OCI-LY7 (cell line): ENCODE measurements at regions not wholly inside any gene's neighbourhood (a gene's known extent, or its start where the extent isn't known, plus 50 kb on each side); places are given as distances from the start of the nearest gene placed in this dataset.

Source experiments
- BruUV-seq: library from RNA; stranded (reverse); fragments of 400-500 nt; replicated peaks from 2 replicates; lab custom pipeline; 2021; lab: Mats Ljungman, UMichigan
- CTCF ChIA-PET: fragments of 300-600 bp; sonication (Branson Sonifier 250); formaldehyde crosslinking; loops from one replicate; lab custom pipeline; 2022; ENCODE audit warnings: antibody characterized with exemption; ENCODE audit not compliant: unreplicated experiment; lab: Charles Lee
- POLR2A ChIA-PET: fragments of 300-600 bp; sonication (Branson Sonifier 250); formaldehyde crosslinking; loops from one replicate; lab custom pipeline; 2022; ENCODE audit warnings: antibody characterized with exemption; lab: Charles Lee
- DNase-seq: peaks from one replicate; pipeline ENCODE4 v3.0.0-alpha.2; 2015; ENCODE audit warnings: low spot score
- H2AFZ ChIP-seq: fragments of 200-600 bp; sonication (generic), shearing (Covaris generic); 2 replicates; pipeline ENCODE4 v1.6.1; 2014; ENCODE audit warnings: mild to moderate bottlenecking, antibody characterized with exemption, low read length, moderate library complexity
- H3K27ac ChIP-seq: fragments of 200-600 bp; sonication (generic); 2 replicates; pipeline ENCODE4 v1.5.1; 2014; ENCODE audit warnings: mixed run types, low read depth, mild to moderate bottlenecking, moderate library complexity, low read length, inconsistent platforms; ENCODE audit not compliant: poor library complexity, severe bottlenecking
- H3K36me3 ChIP-seq: fragments of 200-600 bp; sonication (generic); 2 replicates; pipeline ENCODE4 v1.6.1; 2014; ENCODE audit warnings: mild to moderate bottlenecking, antibody characterized with exemption, low read length, moderate library complexity, mixed read lengths; ENCODE audit not compliant: insufficient read depth
- H3K4me1 ChIP-seq: fragments of 200-600 bp; sonication (generic); 2 replicates; pipeline ENCODE4 v1.5.1; 2014; ENCODE audit warnings: mild to moderate bottlenecking, low read length; ENCODE audit not compliant: insufficient read depth, poor library complexity, severe bottlenecking
- H3K4me2 ChIP-seq: fragments of 200-600 bp; sonication (generic); 2 replicates; pipeline ENCODE4 v1.6.1; 2014; ENCODE audit warnings: mild to moderate bottlenecking, low read length
- H3K4me3 ChIP-seq: fragments of 200-600 bp; sonication (generic); 2 replicates; pipeline ENCODE4 v1.5.1; 2014; ENCODE audit warnings: mild to moderate bottlenecking, low read depth, low read length; ENCODE audit not compliant: poor library complexity, severe bottlenecking
- H3K79me2 ChIP-seq: fragments of 200-600 bp; sonication (generic); 2 replicates; pipeline ENCODE4 v1.6.1; 2016; ENCODE audit warnings: low read depth, mild to moderate bottlenecking, low read length, moderate library complexity, mixed read lengths; ENCODE audit not compliant: insufficient read depth
- H3K9me2 ChIP-seq: fragments of 200-600 bp; sonication (generic); 2 replicates; pipeline ENCODE4 v1.6.1; 2016; ENCODE audit warnings: mild to moderate bottlenecking, low read length, mixed read lengths; ENCODE audit not compliant: insufficient read depth
- H3K9me3 ChIP-seq: fragments of 200-600 bp; sonication (generic); 2 replicates; pipeline ENCODE4 v1.6.1; 2014; ENCODE audit warnings: mild to moderate bottlenecking, mixed run types, low read length, mixed read lengths
- H4K20me1 ChIP-seq: fragments of 200-600 bp; sonication (generic); 2 replicates; pipeline ENCODE4 v1.6.1; 2014; ENCODE audit warnings: mild to moderate bottlenecking, antibody characterized with exemption, low read length, moderate library complexity, mixed read lengths; ENCODE audit not compliant: insufficient read depth
- CTCF ChIP-seq: fragments of 200-600 bp; sonication (generic); conservative IDR thresholded peaks from 2 replicates; pipeline ENCODE4 v1.5.1; 2014; ENCODE audit warnings: mild to moderate bottlenecking, antibody characterized with exemption, low read length, moderate library complexity, mixed read lengths
- EZH2phosphoT487 ChIP-seq: fragments of 200-600 bp; sonication (generic); IDR thresholded peaks from 2 replicates; pipeline ENCODE4 v1.6.1; 2018; ENCODE audit warnings: low read depth, borderline replicate concordance, mild to moderate bottlenecking, mixed run types, antibody characterized with exemption, low read length, moderate library complexity, mixed read lengths
- intact Hi-C: fragments of 100-400 bp; cut with micrococcal nuclease; formaldehyde crosslinking; loops from one replicate; pipeline ENCODE4 v1.10.0; 2022; ENCODE audit not compliant: unreplicated experiment

- TF ChIP-seq EZH2phosphoT487, result no peak
- no peak for TF ChIP-seq CTCF
- no peak for DNase-seq
- POLR2A ChIA-PET, result interaction anchor here (0.5 to 2.4 kb wide), 6 partner anchors 9 to 68 kb away, joined by 3 to 15 read pairs (median 4); no protein-coding TSS in a partner anchor
- H2AFZ ChIP-seq, result no peak overlapping the region
- intact Hi-C loops, result no loop called here
- no peaks in the 10 kb centered on the region for H3K79me2 ChIP-seq
- H3K4me2 ChIP-seq, result no peak overlapping the region
- no peaks in the 10 kb centered on the region for H3K36me3 ChIP-seq
- no TSS peak for BruUV-seq
- CTCF ChIA-PET, result no interaction called here
- H3K4me3 ChIP-seq, result no peak overlapping the region
- H3K4me1 ChIP-seq, result no peaks in the 10 kb centered on the region
- no peak overlapping the region for H3K27ac ChIP-seq
- no peaks in the 10 kb centered on the region for H3K9me3 ChIP-seq
- no peaks in the 10 kb centered on the region for H4K20me1 ChIP-seq
- no peaks in the 10 kb centered on the region for H3K9me2 ChIP-seq
Observed at GRCh38 chr14:61620130-61620946, 75.0 kb upstream of the HIF1A start.

GRCh38 chr14:61621444-61621843, 73.9 kb upstream of the HIF1A start:
- no peak for TF ChIP-seq EZH2phosphoT487
- no peak for TF ChIP-seq CTCF
- ChIA-PET POLR2A (interaction anchor here (0.7 to 2.4 kb wide), 3 partner anchors 10 to 933 kb away, joined by 3 to 15 read pairs (median 7); no protein-coding TSS in a partner anchor), CTCF (no interaction called here)
- Histone ChIP-seq H3K4me1 (no peaks in the 10 kb centered on the region), H2AFZ (no peak overlapping the region), H3K9me2 (no peaks in the 10 kb centered on the region), H3K27ac (no peak overlapping the region), H4K20me1 (no peaks in the 10 kb centered on the region), H3K4me2 (no peak overlapping the region), H3K4me3 (no peak overlapping the region), H3K79me2 (no peaks in the 10 kb centered on the region), H3K36me3 (no peaks in the 10 kb centered on the region), H3K9me3 (no peaks in the 10 kb centered on the region)
- no peak for DNase-seq
- no TSS peak for BruUV-seq
- intact Hi-C loops, result no loop called here

- no TSS peak for BruUV-seq
- no peaks in the 10 kb centered on the region for H3K79me2 ChIP-seq
- H3K9me2 ChIP-seq, result no peaks in the 10 kb centered on the region
- no peak overlapping the region for H3K4me2 ChIP-seq
- no peaks in the 10 kb centered on the region for H4K20me1 ChIP-seq
- no peak overlapping the region for H3K27ac ChIP-seq
- intact Hi-C loops, result no loop called here
- no peak overlapping the region for H3K4me3 ChIP-seq
- no peak for TF ChIP-seq EZH2phosphoT487
- no peak for TF ChIP-seq CTCF
- H3K9me3 ChIP-seq, result no peaks in the 10 kb centered on the region
- no peaks in the 10 kb centered on the region for H3K36me3 ChIP-seq
- CTCF ChIA-PET, result no interaction called here
- H2AFZ ChIP-seq, result no peak overlapping the region
- no peaks in the 10 kb centered on the region for H3K4me1 ChIP-seq
- POLR2A ChIA-PET, result interaction anchor here (1.0 to 2.4 kb wide), 2 partner anchors 9 to 17 kb away, joined by 3 to 15 read pairs; no protein-coding TSS in a partner anchor
- no peak for DNase-seq
Observed at GRCh38 chr14:61622051-61622450, 73.3 kb upstream of the HIF1A start.
